ENCODE measurements at regions not wholly inside any gene's neighbourhood (a gene's known extent, or its start where the extent isn't known, plus 50 kb on each side); places are given as distances from the start of the nearest gene placed in this dataset.

DNA sequence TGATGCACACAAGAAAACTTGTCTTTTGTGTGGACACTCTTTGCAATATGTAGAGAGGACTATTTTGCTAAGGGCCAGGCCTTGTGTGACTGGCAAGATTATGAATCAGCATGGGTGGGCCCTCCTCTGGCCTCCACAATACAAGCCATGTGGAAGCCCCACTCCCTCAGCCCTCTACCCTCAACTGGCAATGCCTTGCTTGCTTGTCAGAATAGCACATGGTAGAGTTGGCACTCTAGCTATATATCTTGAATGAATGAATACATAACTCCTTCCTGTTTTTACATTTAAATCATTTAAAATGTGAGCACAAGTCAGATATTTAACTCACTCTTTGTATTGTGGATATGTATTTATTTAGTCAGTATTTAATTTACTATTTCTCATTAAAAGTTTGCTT, 805.4 kb upstream of the GYPC start:
- H2AFZ ChIP-seq (ENCODE audit: low read length): no peak overlapping the region
- H4K20me1 ChIP-seq (ENCODE audit: insufficient read depth, low read length): no peaks in the 10 kb centered on the region
- no peaks in the 10 kb centered on the region for H3K36me3 ChIP-seq (ENCODE audit: insufficient read depth, low read length)
- H3K9ac ChIP-seq (ENCODE audit: low read length): no peak overlapping the region
- H3K4me3 ChIP-seq (ENCODE audit: low read depth, low read length, poor library complexity, severe bottlenecking): no peak overlapping the region
- no peak overlapping the region for H3K4me2 ChIP-seq (ENCODE audit: low read length)
- H3K9me2 ChIP-seq (ENCODE audit: low read depth, low read length): no peaks in the 10 kb centered on the region
- no peaks in the 10 kb centered on the region for H3K79me2 ChIP-seq (ENCODE audit: insufficient read depth, low read length)
- H3K4me1 ChIP-seq (ENCODE audit: insufficient read depth, low read length, severe bottlenecking): no peaks in the 10 kb centered on the region
- no peak overlapping the region for H3K27ac ChIP-seq (ENCODE audit: low read depth, low read length, poor library complexity, severe bottlenecking)
- no peaks in the 10 kb centered on the region for H3F3A ChIP-seq (ENCODE audit: insufficient read depth, low read length)
- H3K27me3 ChIP-seq (ENCODE audit: insufficient read depth, low read length): no peaks in the 10 kb centered on the region
- TF ChIP-seq, protein P1, sequence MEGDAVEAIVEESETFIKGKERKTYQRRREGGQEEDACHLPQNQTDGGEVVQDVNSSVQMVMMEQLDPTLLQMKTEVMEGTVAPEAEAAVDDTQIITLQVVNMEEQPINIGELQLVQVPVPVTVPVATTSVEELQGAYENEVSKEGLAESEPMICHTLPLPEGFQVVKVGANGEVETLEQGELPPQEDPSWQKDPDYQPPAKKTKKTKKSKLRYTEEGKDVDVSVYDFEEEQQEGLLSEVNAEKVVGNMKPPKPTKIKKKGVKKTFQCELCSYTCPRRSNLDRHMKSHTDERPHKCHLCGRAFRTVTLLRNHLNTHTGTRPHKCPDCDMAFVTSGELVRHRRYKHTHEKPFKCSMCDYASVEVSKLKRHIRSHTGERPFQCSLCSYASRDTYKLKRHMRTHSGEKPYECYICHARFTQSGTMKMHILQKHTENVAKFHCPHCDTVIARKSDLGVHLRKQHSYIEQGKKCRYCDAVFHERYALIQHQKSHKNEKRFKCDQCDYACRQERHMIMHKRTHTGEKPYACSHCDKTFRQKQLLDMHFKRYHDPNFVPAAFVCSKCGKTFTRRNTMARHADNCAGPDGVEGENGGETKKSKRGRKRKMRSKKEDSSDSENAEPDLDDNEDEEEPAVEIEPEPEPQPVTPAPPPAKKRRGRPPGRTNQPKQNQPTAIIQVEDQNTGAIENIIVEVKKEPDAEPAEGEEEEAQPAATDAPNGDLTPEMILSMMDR (IDR thresholded peaks at IDR 0.05; ENCODE audit: low read length): no peak
- TF ChIP-seq EZH2 (IDR thresholded peaks at IDR 0.05; ENCODE audit: borderline replicate concordance, low read length): no peak
- H3K9me3 ChIP-seq (ENCODE audit: low read length): no peaks in the 10 kb centered on the region

DNA sequence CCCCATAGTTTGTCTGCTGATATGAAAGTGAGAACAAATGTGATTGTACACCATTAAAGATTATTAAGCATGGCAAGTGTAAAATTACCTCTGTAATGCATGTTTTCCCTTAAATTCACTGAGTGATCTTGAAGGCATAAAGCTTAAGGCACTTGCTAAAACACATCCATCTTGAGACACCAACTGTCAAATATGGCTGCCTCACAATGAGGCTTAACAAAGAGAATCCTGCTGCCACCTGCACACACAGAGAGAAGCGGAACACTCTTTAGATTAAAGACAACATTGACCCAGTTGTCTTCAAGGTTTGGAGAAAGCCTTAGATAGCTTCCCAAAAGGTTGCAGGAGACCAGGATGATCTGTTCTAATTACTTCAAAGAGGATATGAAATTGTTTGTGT, 803.6 kb upstream of the GYPC start:
- Histone ChIP-seq H3K36me3 (ENCODE audit: insufficient read depth, low read length) (no peaks in the 10 kb centered on the region), H3F3A (ENCODE audit: insufficient read depth, low read length) (no peaks in the 10 kb centered on the region), H3K9me2 (ENCODE audit: low read depth, low read length) (no peaks in the 10 kb centered on the region), H4K20me1 (ENCODE audit: insufficient read depth, low read length) (no peaks in the 10 kb centered on the region), H3K4me1 (ENCODE audit: insufficient read depth, low read length, severe bottlenecking) (no peaks in the 10 kb centered on the region), H3K4me2 (ENCODE audit: low read length) (no peak overlapping the region), H3K9ac (ENCODE audit: low read length) (no peak overlapping the region), H3K4me3 (ENCODE audit: low read depth, low read length, poor library complexity, severe bottlenecking) (no peak overlapping the region), H3K9me3 (ENCODE audit: low read length) (no peaks in the 10 kb centered on the region), H2AFZ (ENCODE audit: low read length) (no peak overlapping the region), H3K27me3 (ENCODE audit: insufficient read depth, low read length) (no peaks in the 10 kb centered on the region), H3K79me2 (ENCODE audit: insufficient read depth, low read length) (no peaks in the 10 kb centered on the region), H3K27ac (ENCODE audit: low read depth, low read length, poor library complexity, severe bottlenecking) (no peak overlapping the region)
- no peak for TF ChIP-seq EZH2 (IDR thresholded peaks at IDR 0.05; ENCODE audit: borderline replicate concordance, low read length)

DNA sequence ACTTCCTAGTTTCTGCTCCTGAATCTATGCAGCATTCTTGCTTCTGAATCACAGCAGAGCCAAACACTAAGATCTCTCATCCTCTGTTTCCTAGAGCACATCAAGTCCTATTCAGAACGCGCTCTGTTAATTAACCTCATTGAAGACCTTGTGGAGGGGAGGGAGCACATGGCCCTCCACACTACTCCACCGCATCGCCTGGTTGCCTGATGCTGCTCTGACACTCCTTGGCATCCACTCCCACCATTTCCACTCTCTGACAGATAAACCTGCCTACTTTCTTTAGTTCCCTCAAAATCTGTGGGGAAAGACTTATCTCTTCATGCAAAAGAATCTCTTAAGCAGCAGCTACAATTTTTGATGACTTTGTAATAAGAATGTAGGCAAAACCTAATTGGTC, 802.3 kb upstream of the GYPC start:
- Histone ChIP-seq H3K27ac (ENCODE audit: low read depth, low read length, poor library complexity, severe bottlenecking) (no peak overlapping the region), H3K27me3 (ENCODE audit: insufficient read depth, low read length) (no peaks in the 10 kb centered on the region), H3K36me3 (ENCODE audit: insufficient read depth, low read length) (no peaks in the 10 kb centered on the region), H2AFZ (ENCODE audit: low read length) (no peak overlapping the region), H3K4me1 (ENCODE audit: insufficient read depth, low read length, severe bottlenecking) (no peaks in the 10 kb centered on the region), H3K4me2 (ENCODE audit: low read length) (no peak overlapping the region), H4K20me1 (ENCODE audit: insufficient read depth, low read length) (no peaks in the 10 kb centered on the region), H3K9me3 (ENCODE audit: low read length) (no peaks in the 10 kb centered on the region), H3K4me3 (ENCODE audit: low read depth, low read length, poor library complexity, severe bottlenecking) (no peak overlapping the region), H3K79me2 (ENCODE audit: insufficient read depth, low read length) (no peaks in the 10 kb centered on the region), H3K9me2 (ENCODE audit: low read depth, low read length) (no peaks in the 10 kb centered on the region), H3F3A (ENCODE audit: insufficient read depth, low read length) (no peaks in the 10 kb centered on the region), H3K9ac (ENCODE audit: low read length) (no peak overlapping the region)
- TF ChIP-seq EZH2 (IDR thresholded peaks at IDR 0.05; ENCODE audit: borderline replicate concordance, low read length): no peak
- TF ChIP-seq, protein P1 (IDR thresholded peaks at IDR 0.05; ENCODE audit: low read length): no peak

DNA sequence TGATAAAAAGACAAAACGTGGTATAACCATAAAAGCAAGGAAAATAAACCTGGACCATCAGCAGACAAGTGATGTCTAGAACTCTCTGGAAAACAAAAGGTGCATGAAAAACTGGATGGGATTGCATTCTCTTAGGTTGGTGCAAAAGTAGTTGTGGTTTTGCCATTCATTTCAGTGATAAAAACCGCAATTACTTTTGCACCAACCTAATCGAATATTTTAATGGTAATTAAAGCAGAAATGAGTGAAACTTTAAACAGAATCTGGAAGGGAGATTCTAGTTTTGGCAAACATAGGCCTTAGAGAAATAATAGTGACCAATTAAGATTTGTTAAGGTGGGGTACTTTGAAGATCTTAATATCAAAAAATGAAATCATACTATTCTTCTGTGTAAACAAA, 800.8 kb upstream of the GYPC start:
- H3K4me1 ChIP-seq (ENCODE audit: insufficient read depth, low read length, severe bottlenecking): no peaks in the 10 kb centered on the region
- no peak overlapping the region for H3K4me3 ChIP-seq (ENCODE audit: low read depth, low read length, poor library complexity, severe bottlenecking)
- H3K79me2 ChIP-seq (ENCODE audit: insufficient read depth, low read length): no peaks in the 10 kb centered on the region
- TF ChIP-seq EZH2 (IDR thresholded peaks at IDR 0.05; ENCODE audit: borderline replicate concordance, low read length): no peak
- TF ChIP-seq, protein P1 (IDR thresholded peaks at IDR 0.05; ENCODE audit: low read length): no peak
- H3K27me3 ChIP-seq (ENCODE audit: insufficient read depth, low read length): no peaks in the 10 kb centered on the region
- H4K20me1 ChIP-seq (ENCODE audit: insufficient read depth, low read length): no peaks in the 10 kb centered on the region
- H2AFZ ChIP-seq (ENCODE audit: low read length): no peak overlapping the region
- no peak overlapping the region for H3K4me2 ChIP-seq (ENCODE audit: low read length)
- no peaks in the 10 kb centered on the region for H3K36me3 ChIP-seq (ENCODE audit: insufficient read depth, low read length)
- no peaks in the 10 kb centered on the region for H3K9me2 ChIP-seq (ENCODE audit: low read depth, low read length)
- no peak overlapping the region for H3K9ac ChIP-seq (ENCODE audit: low read length)
- no peak overlapping the region for H3K27ac ChIP-seq (ENCODE audit: low read depth, low read length, poor library complexity, severe bottlenecking)
- H3F3A ChIP-seq (ENCODE audit: insufficient read depth, low read length): no peaks in the 10 kb centered on the region
- H3K9me3 ChIP-seq (ENCODE audit: low read length): no peaks in the 10 kb centered on the region
